HG03045 (cell line): ENCODE measurements at regions not wholly inside any gene's neighbourhood (a gene's known extent, or its start where the extent isn't known, plus 50 kb on each side); places are given as distances from the start of the nearest gene placed in this dataset.

Experiments
- ATAC-seq: cut with Tn5 transposase; IDR thresholded peaks from one replicate; pipeline ENCODE4 v1.9.1; 2021; ENCODE audit warnings: mild to moderate bottlenecking, moderate library complexity; ENCODE audit not compliant: unreplicated experiment

GRCh38 chr6:33967966-33968724 lies 164.3 kb upstream of the MLN start:
- no peak for ATAC-seq

- ATAC-seq, result no peak
Observed at GRCh38 chr6:33967265-33967767, 163.5 kb upstream of the MLN start.

GRCh38 chr6:33966536-33966935 lies 162.7 kb upstream of the MLN start:
- ATAC-seq, result no peak

- ATAC-seq, result no peak
Observed at GRCh38 chr6:33965766-33966165, 162.0 kb upstream of the MLN start.

GRCh38 chr6:33964387-33964786 lies 160.6 kb upstream of the MLN start:
- ATAC-seq, result no peak

GRCh38 chr6:33963136-33963750 lies 159.4 kb upstream of the MLN start:
- no peak for ATAC-seq

DNA sequence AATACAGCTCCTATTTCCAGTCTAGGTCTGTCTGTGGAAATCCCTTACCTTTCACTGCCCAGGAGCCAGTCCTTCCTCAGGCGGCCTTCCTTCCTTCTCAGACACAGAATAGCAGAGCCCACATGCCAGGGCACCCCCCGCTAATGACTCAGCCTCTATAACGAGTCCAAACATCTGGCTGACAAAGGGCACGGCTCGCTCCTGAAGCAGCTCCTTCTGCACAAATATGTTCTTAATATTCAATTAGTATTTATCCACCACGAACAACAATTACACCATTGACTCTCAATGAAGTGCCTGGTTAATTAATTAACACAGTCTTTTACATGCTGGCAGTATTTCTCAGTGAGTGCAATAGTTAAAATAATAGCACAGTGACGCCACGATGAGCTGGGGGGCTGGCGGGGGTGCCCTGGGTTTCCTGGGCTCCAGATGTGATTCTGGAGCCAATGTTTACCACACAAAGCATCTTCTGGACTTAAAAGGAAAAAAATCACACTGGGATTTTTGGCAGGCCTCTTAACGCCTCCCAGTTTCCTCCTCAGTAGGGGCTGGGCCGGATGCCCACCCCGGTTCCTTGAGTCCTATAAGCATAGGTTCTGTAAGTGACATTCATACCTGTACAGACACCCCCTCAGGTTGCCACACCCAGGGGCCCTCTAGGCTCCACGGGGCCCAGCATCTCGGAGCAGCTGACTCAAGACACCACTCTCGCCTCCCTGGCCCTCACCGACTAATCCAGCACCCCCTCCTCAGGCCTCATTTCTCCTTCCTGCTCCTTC lies 158.6 kb upstream of the MLN start:
- no peak for ATAC-seq

DNA sequence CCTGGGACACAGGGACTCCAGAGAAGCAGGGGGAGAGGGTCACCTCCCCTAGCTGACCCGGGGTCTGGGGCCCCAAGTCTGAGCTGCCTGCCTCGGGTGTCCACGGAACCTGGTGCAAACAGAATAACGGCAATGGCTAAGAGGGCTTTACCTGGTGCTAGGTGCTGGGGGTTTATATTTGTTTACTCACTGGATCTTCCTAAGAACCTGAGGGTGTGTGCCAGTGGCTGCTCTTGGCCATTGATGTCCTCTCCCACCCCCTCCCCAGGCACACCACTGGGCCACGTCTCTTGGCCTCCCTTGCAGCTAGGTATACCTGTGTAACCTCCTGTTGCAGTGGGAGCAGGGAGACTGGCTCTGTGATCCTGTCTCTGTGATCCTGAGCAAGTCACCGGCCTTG lies 157.9 kb upstream of the MLN start:
- ATAC-seq, result no peak

DNA sequence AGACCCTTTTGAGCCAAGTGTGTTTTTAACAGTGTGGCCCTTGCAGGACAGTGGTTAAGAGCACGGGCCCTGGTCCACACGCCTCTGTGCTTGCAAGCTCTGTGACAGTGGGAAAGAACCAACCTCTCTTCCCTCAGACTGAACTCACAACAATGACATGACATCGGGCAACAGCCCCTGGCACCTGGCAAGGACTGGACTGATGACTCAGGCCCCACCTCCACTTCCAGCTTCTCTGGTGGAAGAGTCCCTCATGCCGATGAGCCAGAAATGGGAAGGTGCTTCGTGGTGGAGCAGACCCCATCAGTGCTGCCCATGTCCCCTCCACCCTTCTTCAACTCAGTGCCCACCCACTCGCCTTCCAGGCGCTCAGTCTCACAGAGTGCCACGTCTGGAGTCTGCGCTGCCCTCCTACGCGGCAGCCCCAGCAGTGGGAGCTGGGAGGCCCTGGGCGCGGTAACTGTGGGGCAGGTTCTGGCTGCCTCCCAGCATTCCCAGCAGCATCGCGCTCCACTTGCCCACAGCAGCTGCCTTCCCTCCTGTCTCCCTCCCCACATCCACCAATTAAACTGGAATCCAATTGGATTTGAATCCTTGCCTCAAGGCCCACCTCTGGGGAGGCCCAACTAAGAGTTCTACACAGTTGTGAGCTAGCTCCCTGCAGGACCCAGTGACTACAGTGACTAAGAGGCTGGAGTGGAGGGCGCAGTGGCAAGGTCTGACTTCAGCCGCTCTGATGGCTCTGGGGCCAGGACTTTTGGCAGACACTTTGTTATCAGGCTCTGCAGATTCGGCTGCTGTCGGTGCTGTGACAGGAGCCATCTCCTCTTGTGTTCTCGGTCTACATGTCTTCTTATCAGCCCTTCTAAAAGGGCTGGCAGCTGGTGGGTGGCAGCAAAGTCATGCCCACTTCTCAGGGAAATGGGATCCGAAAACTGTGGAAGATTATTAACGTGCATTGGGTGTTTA lies 156.8 kb upstream of the MLN start:
- ATAC-seq, result no peak

DNA sequence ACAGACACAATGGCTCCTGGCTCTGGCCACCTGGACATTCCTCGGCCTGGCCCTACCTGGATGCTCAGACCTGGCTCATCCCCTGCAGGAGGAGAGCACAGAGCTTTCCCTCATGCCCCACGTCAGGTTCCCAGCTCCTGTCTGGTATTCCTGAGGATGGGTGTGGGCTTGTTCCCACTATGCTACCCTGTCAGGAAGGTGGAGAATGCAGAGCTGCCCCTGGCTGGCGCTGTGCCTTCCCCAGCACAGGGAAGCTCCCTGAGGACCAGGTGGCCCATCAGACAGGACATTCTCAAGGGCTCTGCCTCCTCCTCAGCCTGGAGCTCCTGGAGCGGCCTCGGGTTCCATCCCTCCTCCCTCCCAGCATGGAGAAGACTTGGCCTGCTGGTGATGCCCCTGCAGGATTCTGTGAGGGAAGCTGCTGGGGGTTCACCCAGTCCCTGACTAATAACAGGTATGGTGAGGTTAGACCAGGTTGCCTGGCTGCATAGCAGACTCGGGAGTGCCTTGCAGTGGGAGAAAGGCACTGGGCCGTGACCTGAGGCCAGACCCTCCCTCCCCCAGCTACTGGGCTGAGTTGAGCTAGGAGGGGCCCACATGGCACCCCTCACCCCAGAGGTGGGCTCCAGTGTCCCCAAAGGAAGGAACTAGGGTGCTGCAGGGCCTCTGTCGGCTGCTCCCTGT lies 156.0 kb upstream of the MLN start:
- ATAC-seq, result no peak

DNA sequence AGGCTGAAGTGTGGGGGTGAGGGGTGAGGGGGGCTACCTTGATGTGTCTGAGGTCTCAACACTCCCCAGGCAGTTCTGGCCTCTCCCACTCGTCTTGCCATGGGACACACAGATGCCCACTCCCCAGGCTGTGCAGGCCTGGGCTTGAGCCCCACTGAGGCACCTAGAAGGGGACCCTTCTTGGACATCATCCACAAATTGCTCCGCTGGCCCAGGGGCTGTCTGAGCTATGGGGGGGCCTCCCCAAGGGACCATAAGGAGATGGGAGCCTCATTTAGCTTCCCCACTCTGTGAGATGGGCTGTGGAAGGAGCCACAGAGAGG lies 155.5 kb upstream of the MLN start:
- no peak for ATAC-seq

DNA sequence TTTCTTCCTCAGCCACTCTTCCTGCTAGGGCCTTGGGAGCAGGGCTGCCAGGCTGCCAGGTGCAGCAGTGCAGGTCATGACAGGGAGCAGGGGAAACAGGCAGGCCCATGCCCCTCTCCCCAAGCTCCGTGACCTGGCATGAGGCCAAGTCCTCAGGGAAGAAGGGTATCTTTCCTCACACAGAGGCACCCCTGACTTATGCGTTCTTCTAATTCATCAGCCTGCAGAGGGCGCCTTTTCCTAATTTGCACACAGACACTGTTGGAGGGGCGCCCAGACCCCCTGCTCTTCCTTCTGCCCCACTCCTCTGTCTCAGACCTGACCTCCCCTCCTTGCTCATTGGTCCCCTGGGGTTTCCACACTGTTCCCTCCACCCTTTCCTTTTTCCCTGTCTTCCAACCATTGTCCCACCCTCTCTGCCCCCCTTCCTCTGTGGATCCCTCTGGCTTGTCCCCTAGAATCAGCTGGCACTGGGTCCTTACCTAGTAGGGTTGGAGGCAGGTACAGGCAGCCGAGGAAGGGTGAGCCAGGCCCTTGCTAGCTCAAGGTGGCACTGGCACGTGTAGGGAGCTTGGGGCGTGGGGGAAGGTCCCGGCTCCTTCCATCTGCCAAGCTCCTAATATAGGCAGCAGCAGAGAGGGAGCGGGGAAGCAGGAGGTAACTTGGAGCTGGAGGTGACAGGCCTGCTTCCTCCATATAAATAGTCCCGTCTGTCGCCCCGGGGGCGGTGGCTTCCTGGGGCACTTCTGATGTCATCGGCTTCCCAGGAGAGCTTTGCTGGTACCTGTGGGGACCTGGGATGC lies 154.9 kb upstream of the MLN start:
- no peak for ATAC-seq

DNA sequence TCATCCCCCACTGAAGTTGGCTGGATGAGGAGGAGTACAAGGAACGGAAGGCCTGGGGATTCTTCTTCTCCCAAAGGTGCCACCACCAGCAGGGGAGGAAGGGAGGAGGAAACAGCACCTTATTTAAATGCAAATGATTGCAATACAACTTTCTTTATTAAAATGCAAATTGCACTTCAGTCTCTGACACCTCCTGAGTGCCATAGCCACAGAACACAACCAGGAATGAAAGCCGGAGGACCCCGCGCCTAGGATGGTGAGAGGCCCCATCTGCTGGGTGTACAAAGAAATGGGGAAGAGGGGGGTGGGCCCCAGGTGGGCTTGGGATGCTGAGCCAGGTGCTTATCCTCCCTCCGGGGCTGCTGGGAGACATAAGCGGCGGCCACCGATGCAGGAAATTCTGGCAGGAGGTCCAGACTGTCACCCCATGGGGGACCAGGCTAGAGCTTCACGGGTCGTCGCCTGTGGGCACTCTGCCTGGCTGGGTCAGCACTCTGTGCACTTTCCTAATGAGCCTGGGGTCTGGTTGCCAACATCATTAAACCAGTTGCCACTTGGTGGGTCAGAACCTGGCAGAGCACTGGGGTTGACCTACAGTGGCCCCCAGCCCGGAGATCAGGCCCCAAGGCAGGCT lies 154.2 kb upstream of the MLN start:
- no peak for ATAC-seq

DNA sequence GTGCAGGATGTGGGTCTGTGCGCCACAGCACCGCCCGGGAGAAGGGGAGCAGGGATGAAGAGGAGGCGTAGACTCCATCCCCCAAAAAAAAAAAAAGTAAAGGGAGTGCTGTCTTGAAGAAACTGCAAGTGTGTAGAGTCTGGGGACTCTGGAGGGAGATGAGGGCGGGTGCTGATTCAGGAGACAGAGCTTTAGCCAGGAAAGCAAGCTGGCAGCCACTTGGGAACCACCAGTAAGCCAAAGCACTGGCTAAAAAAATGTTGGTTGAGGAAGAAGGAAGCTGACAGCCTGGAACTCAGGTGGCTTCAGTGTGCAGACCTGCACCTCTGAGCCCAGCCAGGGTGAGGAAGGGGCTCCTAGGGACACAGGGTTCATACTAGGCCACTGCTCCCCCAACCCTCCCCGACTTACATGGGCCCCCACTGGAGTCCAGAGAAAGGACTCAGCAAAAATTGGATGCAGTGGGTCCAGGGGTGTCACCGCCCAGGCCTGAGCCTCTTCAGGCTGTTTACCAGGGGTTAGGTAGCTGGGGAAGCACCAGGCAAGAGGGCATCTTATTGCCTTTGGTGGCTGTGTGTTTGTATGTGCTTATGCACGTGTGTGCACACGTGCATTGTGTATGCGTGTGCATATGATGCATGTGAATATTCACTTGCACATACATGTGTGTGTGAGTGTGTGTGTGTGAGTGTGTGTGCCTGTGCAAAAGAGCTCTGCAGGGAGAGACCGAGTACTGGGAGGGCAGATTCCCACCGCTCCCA lies 153.5 kb upstream of the MLN start:
- ATAC-seq, result no peak

- no peak for ATAC-seq
Observed at GRCh38 chr6:33956206-33956605, 152.4 kb upstream of the MLN start.

- ATAC-seq, result no peak
Observed at GRCh38 chr6:33955566-33955965, 151.8 kb upstream of the MLN start.

- ATAC-seq, result no peak
Observed at GRCh38 chr6:33954453-33954852, 150.7 kb upstream of the MLN start.

- ATAC-seq, result no peak
Observed at GRCh38 chr6:33953171-33953570, 149.4 kb upstream of the MLN start.
